Activated naive CD4-positive, alpha-beta T cell treated with anti-CD3 and anti-CD28 coated beads for 36 hours (primary cell): ENCODE measurements at regions not wholly inside any gene's neighbourhood (a gene's known extent, or its start where the extent isn't known, plus 50 kb on each side); places are given as distances from the start of the nearest gene placed in this dataset.
"Not testable (repeated sequence)": the region's sequence is repeated elsewhere in the genome, so short reads cannot be mapped to it uniquely, and the experiment has no call there.

ENCODE experiments used
- CTCF ChIA-PET: fragments of 350-600 bp; sonication (Branson Sonifier 250); formaldehyde crosslinking; loops from one replicate; lab custom pipeline; 2021; ENCODE audit warnings: antibody characterized with exemption; lab: Charles Lee
- DNase-seq: peaks from one replicate; pipeline ENCODE4 v3.0.0-alpha.2; 2020
- H3K27ac Mint-ChIP-seq: one replicate; pipeline ENCODE4 v1.8.0; 2021; ENCODE audit warnings: mild to moderate bottlenecking, mixed read lengths
- H3K27me3 Mint-ChIP-seq: one replicate; pipeline ENCODE4 v1.8.0; 2021; ENCODE audit warnings: low read depth, mixed read lengths
- H3K36me3 Mint-ChIP-seq: one replicate; pipeline ENCODE4 v1.8.0; 2021; ENCODE audit warnings: low read depth, mixed read lengths
- H3K4me1 Mint-ChIP-seq: one replicate; pipeline ENCODE4 v1.8.0; 2021; ENCODE audit warnings: low read depth, mixed read lengths
- H3K4me3 Mint-ChIP-seq: one replicate; pipeline ENCODE4 v1.8.0; 2021; ENCODE audit warnings: mild to moderate bottlenecking, moderate library complexity, mixed read lengths
- H3K9me3 Mint-ChIP-seq: one replicate; pipeline ENCODE4 v1.8.0; 2021; ENCODE audit warnings: mixed read lengths
- intact Hi-C: fragments of 100-400 bp; cut with micrococcal nuclease; formaldehyde crosslinking; loops from one replicate; pipeline ENCODE4 v1.15.1; 2023

DNA sequence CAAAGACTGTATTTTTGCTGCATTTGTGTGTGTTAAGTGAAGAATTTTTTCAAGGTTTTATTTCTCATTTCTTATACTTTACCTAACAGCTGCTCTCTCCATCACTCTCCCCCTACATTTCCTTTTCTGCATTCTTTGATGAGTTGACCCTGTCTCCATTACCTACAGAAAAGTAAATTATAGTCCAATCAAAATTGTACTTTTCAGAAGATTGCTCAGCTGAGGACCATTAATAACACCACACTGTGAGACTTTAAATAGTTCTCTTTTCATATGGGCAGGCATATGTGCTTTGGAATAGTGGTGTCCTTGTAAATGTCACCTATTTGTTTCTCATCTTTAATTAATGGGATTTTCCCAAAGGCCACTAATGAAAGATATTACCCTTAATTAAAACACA, 234.7 kb upstream of the GPR149 start:
- CTCF ChIA-PET: no interaction called here

DNA sequence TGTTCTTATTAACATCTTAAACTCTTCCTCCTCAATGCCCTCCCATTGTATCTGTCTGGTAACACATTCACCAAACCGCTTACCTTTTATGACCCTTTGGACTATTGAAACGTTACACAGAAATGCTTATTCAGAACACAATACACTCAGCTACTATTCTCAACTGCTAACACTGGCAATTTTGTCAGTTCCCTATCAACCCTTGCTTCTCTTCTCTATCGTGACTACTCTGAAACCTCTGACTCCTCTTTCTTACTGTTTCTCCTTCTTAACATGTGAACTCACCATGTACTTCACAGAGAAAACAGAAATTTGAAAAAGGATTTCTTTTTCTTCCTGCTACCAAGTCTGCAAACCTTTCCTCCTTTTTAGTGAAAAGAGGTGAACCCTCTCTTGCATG, 232.9 kb upstream of the GPR149 start:
- H3K4me3 Mint-ChIP-seq: no peak overlapping the region
- H3K36me3 Mint-ChIP-seq: no peaks in the 10 kb centered on the region
- DNase-seq: no peak
- intact Hi-C loops: no loop called here
- H3K27me3 Mint-ChIP-seq: no peaks in the 10 kb centered on the region
- H3K27ac Mint-ChIP-seq: no peak overlapping the region
- H3K9me3 Mint-ChIP-seq: no peaks in the 10 kb centered on the region
- CTCF ChIA-PET: no interaction called here
- H3K4me1 Mint-ChIP-seq: no peaks in the 10 kb centered on the region

More for the DNA sequence above, 234.7 kb upstream of the GPR149 start:
- Mint-ChIP-seq H3K4me1 (no peaks in the 10 kb centered on the region), H3K9me3 (no peaks in the 10 kb centered on the region), H3K36me3 (no peaks in the 10 kb centered on the region), H3K27me3 (no peaks in the 10 kb centered on the region), H3K27ac (no peak overlapping the region), H3K4me3 (no peak overlapping the region)
- no peak for DNase-seq
- intact Hi-C loops: no loop called here

DNA sequence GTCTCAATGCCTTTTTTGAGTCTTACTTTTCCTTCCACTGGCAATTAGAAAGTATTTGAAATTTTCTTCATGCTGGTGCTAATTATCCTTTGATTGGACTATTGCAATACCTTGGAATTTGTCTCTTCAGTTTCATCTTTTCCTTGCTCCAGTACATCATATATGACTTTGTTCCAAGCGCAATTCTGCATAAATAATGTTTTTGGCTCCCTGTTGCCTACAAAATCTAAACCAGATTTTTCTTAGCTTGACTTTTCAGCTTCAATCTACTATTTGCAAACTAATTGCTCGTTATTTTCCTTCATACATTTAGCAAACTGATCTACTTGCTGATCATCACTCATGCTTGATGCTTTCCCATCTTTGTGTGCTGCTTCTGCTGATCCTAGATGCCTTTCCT, 230.8 kb upstream of the GPR149 start:
- CTCF ChIA-PET: no interaction called here
- no peaks in the 10 kb centered on the region for H3K36me3 Mint-ChIP-seq
- H3K27me3 Mint-ChIP-seq: no peaks in the 10 kb centered on the region
- no peak overlapping the region for H3K27ac Mint-ChIP-seq
- H3K4me3 Mint-ChIP-seq: no peak overlapping the region
- DNase-seq: no peak
- H3K4me1 Mint-ChIP-seq: no peaks in the 10 kb centered on the region
- intact Hi-C loops: no loop called here
- H3K9me3 Mint-ChIP-seq: no peaks in the 10 kb centered on the region

DNA sequence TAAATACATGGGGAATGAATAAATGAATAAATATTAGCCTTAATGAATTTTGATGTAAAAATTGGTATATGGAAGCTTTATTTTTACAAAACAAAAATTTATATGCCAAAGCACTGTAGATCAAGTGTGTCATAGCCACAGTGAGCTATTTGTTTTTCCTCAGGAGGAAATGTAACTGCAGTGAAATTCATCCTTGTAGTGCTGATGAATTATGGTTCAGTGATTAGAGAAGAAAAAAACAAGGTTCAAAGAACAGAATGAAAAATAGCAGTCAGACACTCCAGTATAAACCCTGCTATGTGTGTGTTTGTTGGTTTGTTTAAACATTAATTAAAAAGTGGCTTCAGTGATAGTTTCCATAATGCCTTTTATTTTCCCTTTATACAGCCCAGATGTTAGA, 228.0 kb upstream of the GPR149 start:
- intact Hi-C loops: no loop called here
- CTCF ChIA-PET: no interaction called here
- Mint-ChIP-seq H3K4me1 (no peaks in the 10 kb centered on the region), H3K27ac (no peak overlapping the region), H3K36me3 (no peaks in the 10 kb centered on the region), H3K9me3 (peaks cover 2% of the 10 kb centered on the region), H3K4me3 (no peak overlapping the region), H3K27me3 (no peaks in the 10 kb centered on the region)
- no peak for DNase-seq

DNA sequence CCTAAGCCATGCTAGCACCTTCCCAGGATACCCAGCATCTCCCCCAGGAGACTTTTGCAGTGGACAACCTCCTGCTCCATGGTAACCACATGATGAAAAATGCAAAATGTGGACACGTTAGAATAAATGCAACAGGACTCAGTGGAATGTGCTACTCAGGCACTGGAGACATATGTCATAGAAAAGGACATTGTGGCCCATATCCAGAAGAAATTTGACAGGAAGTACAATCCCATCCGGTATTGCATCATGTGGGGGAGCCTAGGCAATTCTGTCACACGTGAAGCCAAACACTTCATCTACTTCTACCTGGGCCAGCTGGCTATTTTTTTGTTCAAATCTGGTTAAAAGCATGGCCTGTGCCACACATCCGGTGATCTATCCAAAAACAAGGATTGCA, 227.2 kb upstream of the GPR149 start:
- CTCF ChIA-PET: no interaction called here
- no peak overlapping the region for H3K27ac Mint-ChIP-seq
- intact Hi-C loops: no loop called here
- no peak for DNase-seq
- no peak overlapping the region for H3K4me3 Mint-ChIP-seq
- H3K36me3 Mint-ChIP-seq: no peaks in the 10 kb centered on the region
- no peaks in the 10 kb centered on the region for H3K27me3 Mint-ChIP-seq
- peaks cover 2% of the 10 kb centered on the region for H3K9me3 Mint-ChIP-seq
- no peaks in the 10 kb centered on the region for H3K4me1 Mint-ChIP-seq

DNA sequence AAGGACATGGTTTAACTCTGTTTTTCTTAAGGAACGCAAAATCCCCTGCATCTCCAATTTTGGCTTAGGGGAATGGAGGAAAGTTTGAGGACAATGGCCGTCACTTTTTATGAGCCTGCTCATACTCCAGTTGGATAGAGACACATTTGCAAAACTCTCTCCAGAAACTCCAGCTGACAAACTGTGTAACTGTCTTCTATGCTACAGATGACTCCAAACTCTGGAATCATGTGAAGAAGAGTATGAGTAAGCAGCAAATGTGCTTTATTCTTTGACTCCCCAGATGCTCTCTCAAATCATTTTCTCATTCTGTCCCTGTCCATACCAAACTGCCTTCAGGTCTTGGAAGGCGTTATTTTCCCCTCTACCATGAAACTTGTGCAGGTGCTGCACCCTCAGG, 226.5 kb upstream of the GPR149 start:
- H3K9me3 Mint-ChIP-seq: peaks cover 2% of the 10 kb centered on the region
- H3K4me3 Mint-ChIP-seq: no peak overlapping the region
- intact Hi-C loops: no loop called here
- no peak overlapping the region for H3K27ac Mint-ChIP-seq
- no peaks in the 10 kb centered on the region for H3K27me3 Mint-ChIP-seq
- DNase-seq: no peak
- no peaks in the 10 kb centered on the region for H3K36me3 Mint-ChIP-seq
- no peaks in the 10 kb centered on the region for H3K4me1 Mint-ChIP-seq
- CTCF ChIA-PET: no interaction called here

DNA sequence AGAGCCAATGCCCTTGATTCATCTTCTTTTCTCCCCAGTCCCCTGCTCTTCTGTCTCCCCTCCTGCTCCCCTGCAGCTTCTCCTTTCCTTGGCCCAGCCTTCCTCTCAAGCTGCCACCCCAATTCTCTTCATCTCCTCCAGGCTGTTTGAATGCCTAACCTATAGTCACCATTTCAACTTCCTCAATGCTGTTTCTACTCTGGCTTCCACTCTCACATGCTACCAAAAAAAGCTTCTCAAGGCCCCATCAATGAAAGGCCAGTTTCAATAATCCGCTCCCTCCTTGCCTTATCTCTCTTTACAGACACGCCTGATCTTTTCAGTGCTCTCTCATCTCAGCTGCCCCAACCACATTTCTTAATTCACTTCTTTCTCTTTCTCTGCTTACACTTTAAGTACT, 212.2 kb upstream of the GPR149 start:
- no peaks in the 10 kb centered on the region for H3K36me3 Mint-ChIP-seq
- no peak overlapping the region for H3K4me3 Mint-ChIP-seq
- peaks cover 1% of the 10 kb centered on the region for H3K27me3 Mint-ChIP-seq
- no peaks in the 10 kb centered on the region for H3K4me1 Mint-ChIP-seq
- no peak overlapping the region for H3K27ac Mint-ChIP-seq
- no peak for DNase-seq
- intact Hi-C loops: no loop called here
- no peaks in the 10 kb centered on the region for H3K9me3 Mint-ChIP-seq
- CTCF ChIA-PET: interaction anchor here (0.6 kb wide), 1 partner anchor 969 kb away, joined by 3 read pairs; no protein-coding TSS in a partner anchor

DNA sequence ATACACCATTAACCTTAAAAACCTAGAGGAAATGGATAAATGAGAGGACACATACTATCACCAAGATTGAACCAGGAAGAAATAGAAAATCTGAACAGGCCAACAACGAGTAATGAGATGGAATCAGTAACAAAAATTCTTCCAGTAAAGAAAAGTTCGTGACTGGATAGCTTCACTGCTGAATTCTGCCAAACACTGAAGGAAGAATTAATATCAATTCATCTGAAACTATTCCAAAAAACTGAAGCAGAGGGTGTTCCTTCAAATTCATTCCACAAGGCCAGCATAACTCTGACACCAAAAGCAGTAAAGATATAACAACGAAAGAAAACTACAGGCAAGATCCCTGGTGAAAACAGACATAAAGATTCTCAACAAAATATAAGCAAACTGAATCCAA, 195.8 kb upstream of the GPR149 start:
- Mint-ChIP-seq H3K27me3 (no peaks in the 10 kb centered on the region), H3K4me1 (no peaks in the 10 kb centered on the region), H3K4me3 (no peak overlapping the region), H3K27ac (no peak overlapping the region), H3K36me3 (no peaks in the 10 kb centered on the region), H3K9me3 (peaks cover 14% of the 10 kb centered on the region)
- intact Hi-C loops: no loop called here
- CTCF ChIA-PET: no interaction called here
- DNase-seq: no peak

DNA sequence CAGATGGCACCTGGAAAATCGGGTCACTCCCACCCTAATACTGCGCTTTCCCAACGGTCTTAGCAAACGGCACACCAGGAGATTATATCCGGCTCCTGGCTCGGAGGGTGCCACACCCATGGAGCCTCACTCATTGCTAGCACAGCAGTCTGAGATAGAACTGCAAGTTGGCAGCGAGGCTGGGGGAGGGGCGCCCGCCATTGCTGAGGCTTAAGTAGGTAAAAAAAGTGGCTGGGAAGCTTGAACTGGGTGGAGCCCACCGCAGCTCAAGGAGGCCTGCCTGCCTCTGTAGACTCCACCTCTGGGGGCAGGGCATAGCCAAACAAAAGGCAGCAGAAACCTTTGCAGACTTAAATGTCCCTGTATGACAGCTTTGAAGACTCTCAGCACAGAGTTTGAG, 189.6 kb upstream of the GPR149 start:
- H3K4me1 Mint-ChIP-seq, H3K36me3 Mint-ChIP-seq, H3K4me3 Mint-ChIP-seq, H3K27me3 Mint-ChIP-seq, DNase-seq, intact Hi-C loops, CTCF ChIA-PET, H3K27ac Mint-ChIP-seq: not testable (repeated sequence)
- peaks cover 12% of the 10 kb centered on the region for H3K9me3 Mint-ChIP-seq

DNA sequence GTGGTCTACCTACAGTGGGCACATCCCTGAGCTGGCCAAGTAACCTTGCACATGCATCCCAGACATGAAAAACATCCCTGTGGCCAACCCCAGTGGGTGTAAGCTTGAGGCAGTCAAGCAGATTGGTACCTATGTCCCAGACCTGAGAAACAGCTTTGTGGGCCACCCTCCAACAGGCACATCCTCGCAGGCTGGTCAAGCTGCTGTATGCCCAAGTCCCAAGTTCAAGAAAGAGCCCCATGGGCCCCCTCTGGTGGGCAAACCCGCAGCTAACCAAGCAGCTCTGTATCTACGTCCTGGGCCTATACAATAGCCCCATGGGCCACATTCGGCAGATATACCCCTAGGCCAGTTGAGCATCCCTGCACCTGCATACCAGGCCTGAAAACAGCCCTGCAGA, 186.3 kb upstream of the GPR149 start:
- intact Hi-C loops: no loop called here
- Mint-ChIP-seq H3K27ac (no peak overlapping the region), H3K4me3 (no peak overlapping the region), H3K4me1 (no peaks in the 10 kb centered on the region), H3K27me3 (no peaks in the 10 kb centered on the region), H3K9me3 (peaks cover 6% of the 10 kb centered on the region), H3K36me3 (no peaks in the 10 kb centered on the region)
- no peak for DNase-seq
- CTCF ChIA-PET: interaction anchor here (0.6 kb wide), 1 partner anchor 1627 kb away, joined by 3 read pairs; no protein-coding TSS in a partner anchor

DNA sequence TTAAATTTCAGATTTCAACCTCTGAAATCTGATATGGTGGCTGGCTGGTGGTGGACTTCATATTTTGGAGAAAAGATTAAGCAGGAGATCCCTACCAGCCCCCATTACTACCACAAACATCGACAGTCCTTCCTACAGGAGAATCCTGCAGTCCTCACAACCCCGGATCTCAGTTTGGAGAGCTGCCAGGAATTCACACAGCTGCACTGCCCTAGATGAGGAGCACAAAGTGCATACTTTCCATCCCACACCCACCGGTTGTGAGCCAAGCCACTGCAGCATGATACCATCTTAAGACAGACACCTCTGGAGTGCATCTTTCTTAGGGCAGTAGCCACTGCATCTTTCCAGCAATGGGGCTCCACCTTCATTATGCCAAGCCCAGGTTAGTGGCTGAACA, 185.5 kb upstream of the GPR149 start:
- intact Hi-C loops: no loop called here
- DNase-seq: no peak
- Mint-ChIP-seq H3K4me3 (no peak overlapping the region), H3K9me3 (peaks cover 6% of the 10 kb centered on the region), H3K4me1 (no peaks in the 10 kb centered on the region), H3K27ac (no peak overlapping the region), H3K36me3 (no peaks in the 10 kb centered on the region), H3K27me3 (no peaks in the 10 kb centered on the region)
- CTCF ChIA-PET: interaction anchor here (0.6 kb wide), 1 partner anchor 1628 kb away, joined by 3 read pairs; no protein-coding TSS in a partner anchor

DNA sequence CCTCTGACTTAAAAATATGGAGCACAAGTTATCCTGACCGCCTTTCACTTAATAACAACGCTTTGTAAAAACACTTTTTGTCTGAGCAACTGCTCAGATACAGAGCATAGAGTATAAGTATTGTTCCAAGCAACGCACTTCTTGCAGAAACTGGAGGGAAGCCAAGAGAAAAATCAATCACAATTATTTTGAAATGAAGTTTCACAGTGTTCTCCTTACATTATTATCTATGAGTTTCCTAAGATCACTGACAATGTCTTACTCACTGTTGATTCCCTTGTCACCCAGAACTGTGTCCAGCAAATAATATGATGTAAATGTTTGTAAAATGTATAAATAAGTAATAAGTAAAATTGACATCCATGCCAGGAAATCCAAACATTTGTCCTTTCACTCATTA, 184.6 kb upstream of the GPR149 start:
- no peak overlapping the region for H3K4me3 Mint-ChIP-seq
- CTCF ChIA-PET: no interaction called here

DNA sequence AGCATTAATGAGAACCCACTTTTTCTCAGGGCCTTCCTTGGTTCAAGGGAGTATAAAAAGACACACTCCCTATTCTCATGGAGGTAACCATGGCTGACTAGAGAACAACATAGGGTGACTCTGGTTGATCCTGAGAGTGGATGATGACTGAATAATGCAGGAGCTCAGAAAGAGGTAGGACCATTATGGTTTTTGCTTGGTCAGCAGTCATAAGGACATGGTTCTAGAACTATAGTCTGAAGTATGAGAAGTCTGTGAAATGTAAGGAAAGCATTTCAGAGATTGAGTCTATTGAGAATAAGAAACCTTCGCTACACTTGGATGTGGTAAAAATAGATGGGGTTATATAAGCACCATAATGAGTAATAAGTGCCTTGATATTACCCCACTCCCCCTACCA, 184.1 kb upstream of the GPR149 start:
- Mint-ChIP-seq H3K9me3 (peaks cover 6% of the 10 kb centered on the region), H3K4me1 (no peaks in the 10 kb centered on the region), H3K27me3 (no peaks in the 10 kb centered on the region), H3K27ac (no peak overlapping the region), H3K36me3 (no peaks in the 10 kb centered on the region), H3K4me3 (no peak overlapping the region)
- CTCF ChIA-PET: no interaction called here
- DNase-seq: no peak
- intact Hi-C loops: no loop called here

More for the DNA sequence above, 184.6 kb upstream of the GPR149 start:
- no peaks in the 10 kb centered on the region for H3K4me1 Mint-ChIP-seq
- no peak overlapping the region for H3K27ac Mint-ChIP-seq
- H3K27me3 Mint-ChIP-seq: no peaks in the 10 kb centered on the region
- H3K36me3 Mint-ChIP-seq: no peaks in the 10 kb centered on the region
- intact Hi-C loops: no loop called here
- DNase-seq: no peak
- peaks cover 6% of the 10 kb centered on the region for H3K9me3 Mint-ChIP-seq

DNA sequence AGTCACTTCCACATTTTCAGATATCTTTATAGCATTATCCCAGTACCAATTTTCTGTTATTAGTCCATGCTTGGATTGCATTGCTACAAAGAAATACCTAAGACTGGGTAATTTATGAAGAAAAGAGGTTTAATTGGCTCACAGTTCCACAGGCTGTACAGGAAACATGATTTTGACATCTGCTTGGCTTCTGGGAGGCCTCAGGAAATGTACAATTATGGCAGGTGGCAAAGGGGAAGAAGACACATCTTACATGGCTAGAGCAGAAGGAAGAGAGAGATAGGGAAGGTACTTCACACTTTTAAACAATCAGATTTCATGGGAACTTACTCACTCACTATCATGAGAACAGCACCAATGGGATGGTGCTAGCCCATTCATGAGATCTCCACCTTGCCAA, 172.3 kb upstream of the GPR149 start:
- no peak overlapping the region for H3K27ac Mint-ChIP-seq
- H3K9me3 Mint-ChIP-seq: peaks cover 3% of the 10 kb centered on the region
- no peaks in the 10 kb centered on the region for H3K27me3 Mint-ChIP-seq
- no peaks in the 10 kb centered on the region for H3K36me3 Mint-ChIP-seq
- intact Hi-C loops: no loop called here
- DNase-seq: no peak
- no peaks in the 10 kb centered on the region for H3K4me1 Mint-ChIP-seq
- CTCF ChIA-PET: no interaction called here
- no peak overlapping the region for H3K4me3 Mint-ChIP-seq
